Urinary bladder (tissue), 3 donors: ENCODE measurements at regions not wholly inside any gene's neighbourhood (a gene's known extent, or its start where the extent isn't known, plus 50 kb on each side); places are given as distances from the start of the nearest gene placed in this dataset.
"Not testable (repeated sequence)": the region's sequence is repeated elsewhere in the genome, so short reads cannot be mapped to it uniquely, and the experiment has no call there.

Experiments used
- DNase-seq: peaks from one replicate; pipeline ENCODE4 v3.0.0-alpha.2; 2015; ENCODE audit errors: extremely low spot score
- H3K27ac ChIP-seq: one replicate; pipeline ENCODE4 v1.5.1; 2013; ENCODE audit warnings: low read depth, mild to moderate bottlenecking, moderate library complexity
- H3K36me3 ChIP-seq: one replicate; pipeline ENCODE4 v1.6.1; 2013; ENCODE audit warnings: mild to moderate bottlenecking, moderate library complexity; ENCODE audit not compliant: insufficient read depth
- H3K4me1 ChIP-seq: one replicate; pipeline ENCODE4 v1.6.1; 2013; ENCODE audit warnings: mild to moderate bottlenecking, moderate library complexity; ENCODE audit not compliant: insufficient read depth
- H3K4me3 ChIP-seq: one replicate; pipeline ENCODE4 v1.5.1; 2013; ENCODE audit warnings: low read depth, low read length
- WGBS: extraction: QIAGEN DNeasy Blood & Tissue Kit; methylation state at CpG from one replicate; pipeline ENCODE4 v1.1.7; 2013; 5-methylcytosine and 5-hydroxymethylcytosine counted together
- donor health status: healthy with polysubstance abuse.
- donor health status: healthy.

GRCh38 chr16:85527767-85528297 lies 85.3 kb upstream of the GSE1 start:
- no peak for DNase-seq
- Histone ChIP-seq H3K27ac (no peak overlapping the region), H3K4me3 (no peak overlapping the region), H3K36me3 (no peaks in the 10 kb centered on the region), H3K4me1 (peaks cover 2% of the 10 kb centered on the region)
- 90% methylated on average over 11 of the region's 11 CpGs for WGBS

GRCh38 chr16:85528528-85529387 lies 84.4 kb upstream of the GSE1 start:
- H3K27ac ChIP-seq = no peak overlapping the region
- no peak overlapping the region for H3K4me3 ChIP-seq
- no peaks in the 10 kb centered on the region for H3K36me3 ChIP-seq
- no peak for DNase-seq
- WGBS = 89% methylated on average over 21 of the region's 21 CpGs
- H3K4me1 ChIP-seq = peaks cover 2% of the 10 kb centered on the region

GRCh38 chr16:85529489-85530369 lies 83.4 kb upstream of the GSE1 start:
- no peak for DNase-seq
- Histone ChIP-seq H3K4me3 (no peak overlapping the region), H3K27ac (no peak overlapping the region), H3K4me1 (no peaks in the 10 kb centered on the region), H3K36me3 (no peaks in the 10 kb centered on the region)
- WGBS = 89% methylated on average over 20 of the region's 20 CpGs

- WGBS = 82% methylated on average over 10 of the region's 10 CpGs
- Histone ChIP-seq H3K27ac (no peak overlapping the region), H3K36me3 (no peaks in the 10 kb centered on the region), H3K4me3 (no peak overlapping the region), H3K4me1 (no peaks in the 10 kb centered on the region)
- DNase-seq = no peak
Measured at GRCh38 chr16:85530370-85530739, 82.8 kb upstream of the GSE1 start.

GRCh38 chr16:85531516-85531915 lies 81.6 kb upstream of the GSE1 start:
- WGBS = 78% methylated on average over 10 of the region's 10 CpGs
- no peak overlapping the region for H3K4me3 ChIP-seq
- DNase-seq = no peak
- no peak overlapping the region for H3K27ac ChIP-seq
- H3K4me1 ChIP-seq = no peaks in the 10 kb centered on the region
- H3K36me3 ChIP-seq = no peaks in the 10 kb centered on the region

- no peak for DNase-seq
- Histone ChIP-seq H3K36me3 (no peaks in the 10 kb centered on the region), H3K4me3 (no peak overlapping the region), H3K27ac (no peak overlapping the region), H3K4me1 (no peaks in the 10 kb centered on the region)
- WGBS = 97% methylated on average over 6 of the region's 6 CpGs
Measured at GRCh38 chr16:85532147-85532546, 81.0 kb upstream of the GSE1 start.

GRCh38 chr16:85533593-85533992 lies 79.5 kb upstream of the GSE1 start:
- H3K4me1 ChIP-seq, DNase-seq, H3K36me3 ChIP-seq, H3K27ac ChIP-seq, H3K4me3 ChIP-seq: not testable (repeated sequence)
- WGBS = 84% methylated on average over 8 of the region's 8 CpGs

- Histone ChIP-seq H3K4me1 (no peaks in the 10 kb centered on the region), H3K27ac (no peak overlapping the region), H3K36me3 (no peaks in the 10 kb centered on the region), H3K4me3 (no peak overlapping the region)
- WGBS = 92% methylated on average over 34 of the region's 34 CpGs
- DNase-seq = no peak
Measured at GRCh38 chr16:85534536-85535351, 78.4 kb upstream of the GSE1 start.

- no peaks in the 10 kb centered on the region for H3K36me3 ChIP-seq
- H3K27ac ChIP-seq = no peak overlapping the region
- DNase-seq = no peak
- H3K4me1 ChIP-seq = no peaks in the 10 kb centered on the region
- no peak overlapping the region for H3K4me3 ChIP-seq
- WGBS = 67% methylated on average over 14 of the region's 14 CpGs
Measured at GRCh38 chr16:85535352-85536072, 77.6 kb upstream of the GSE1 start.

GRCh38 chr16:85536073-85536410 lies 77.1 kb upstream of the GSE1 start:
- WGBS = 40% methylated on average over 6 of the region's 6 CpGs
- Histone ChIP-seq H3K4me3 (no peak overlapping the region), H3K36me3 (no peaks in the 10 kb centered on the region), H3K4me1 (no peaks in the 10 kb centered on the region), H3K27ac (no peak overlapping the region)
- no peak for DNase-seq

- Histone ChIP-seq H3K4me1 (no peaks in the 10 kb centered on the region), H3K4me3 (no peak overlapping the region), H3K27ac (no peak overlapping the region), H3K36me3 (no peaks in the 10 kb centered on the region)
- DNase-seq = no peak
- 80% methylated on average over 30 of the region's 30 CpGs for WGBS
Measured at GRCh38 chr16:85536411-85537330, 76.5 kb upstream of the GSE1 start.

GRCh38 chr16:85537331-85537788 lies 75.8 kb upstream of the GSE1 start:
- Histone ChIP-seq H3K36me3 (no peaks in the 10 kb centered on the region), H3K27ac (no peak overlapping the region), H3K4me3 (no peak overlapping the region), H3K4me1 (no peaks in the 10 kb centered on the region)
- WGBS = 96% methylated on average over 16 of the region's 16 CpGs
- DNase-seq = no peak
